ENCODE measurements at regions not wholly inside any gene's neighbourhood (a gene's known extent, or its start where the extent isn't known, plus 50 kb on each side); places are given as distances from the start of the nearest gene placed in this dataset.
"Not testable (repeated sequence)": the region's sequence is repeated elsewhere in the genome, so short reads cannot be mapped to it uniquely, and the experiment has no call there.

DNA sequence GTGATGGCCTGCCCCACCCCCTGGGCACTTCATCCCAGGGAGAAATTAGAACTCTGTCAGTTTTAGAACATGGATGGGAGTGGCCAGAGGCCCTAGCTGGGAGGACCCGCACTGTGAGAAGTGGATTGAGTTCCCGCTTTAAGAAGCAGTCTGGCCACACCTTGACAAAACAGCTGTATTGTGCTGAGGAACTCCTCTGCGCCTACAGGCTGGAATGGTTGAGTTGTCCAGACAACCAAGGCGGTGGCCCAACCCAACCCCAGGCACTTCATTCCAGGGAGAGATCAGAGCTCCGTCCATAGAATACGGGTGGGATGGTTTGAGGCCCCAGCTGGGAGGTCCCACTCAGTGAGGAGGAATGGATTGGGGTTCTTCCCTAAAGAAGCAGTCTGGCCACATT lies 196.0 kb downstream of the TMEM26 start:
- no peaks in the 10 kb centered on the region for H3K4me1 Mint-ChIP-seq (ENCODE audit: low read depth)
- ChIA-PET CTCF (interaction anchor here (0.6 to 1.0 kb wide), 2 partner anchors 27 to 1457 kb away, joined by 3 read pairs; no protein-coding TSS in a partner anchor), POLR2A (no interaction called here)
- H3K4me3 Mint-ChIP-seq: no peak overlapping the region
- ATAC-seq (no peak), DNase-seq (no peak)
- H3K27me3 Mint-ChIP-seq (ENCODE audit: low read depth): peaks cover 6% of the 10 kb centered on the region
- no peaks in the 10 kb centered on the region for H3K36me3 Mint-ChIP-seq (ENCODE audit: low read depth)
- H3K27ac Mint-ChIP-seq: no peak overlapping the region
- H3K9me3 Mint-ChIP-seq (ENCODE audit: insufficient read depth): no peaks in the 10 kb centered on the region

DNA sequence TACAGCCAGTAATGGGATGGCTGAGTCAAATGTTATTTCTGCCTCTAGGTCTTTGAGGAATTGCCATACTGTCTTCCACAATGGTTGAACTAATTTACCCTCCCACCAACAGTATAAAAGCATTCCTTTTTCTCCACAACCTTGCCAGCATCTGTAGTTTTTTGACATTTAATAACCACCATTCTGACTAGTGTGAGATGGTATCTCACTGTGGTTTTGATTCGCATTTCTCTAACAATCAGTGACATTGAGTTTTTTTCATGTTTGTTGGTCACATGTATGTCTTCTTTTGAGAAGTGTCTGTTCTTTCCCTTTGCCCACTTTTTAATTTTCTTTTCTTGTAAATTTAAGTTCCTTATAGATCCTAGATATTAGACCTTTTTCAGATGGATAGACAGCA lies 200.9 kb downstream of the TMEM26 start:
- not testable (repeated sequence) for ATAC-seq

DNA sequence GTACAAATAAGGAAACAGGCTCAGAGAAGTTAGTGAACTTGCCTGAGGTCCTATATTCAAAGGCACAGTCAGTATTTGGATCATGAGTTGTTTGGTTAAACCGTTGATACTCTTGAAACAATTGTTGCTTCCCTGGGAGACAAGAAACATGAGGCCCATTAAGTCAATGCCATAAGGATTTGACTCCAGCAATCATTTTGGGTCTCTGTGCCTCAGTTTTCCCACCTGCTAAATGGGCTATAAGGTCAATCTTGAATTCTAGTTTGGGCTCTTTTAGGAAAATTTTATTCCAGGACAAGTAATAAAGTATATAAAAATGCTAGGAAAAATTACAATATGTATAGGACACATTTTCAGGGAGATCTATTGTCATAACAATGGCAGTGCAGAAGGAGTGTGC lies 202.1 kb downstream of the TMEM26 start:
- no peak overlapping the region for H3K4me3 Mint-ChIP-seq
- POLR2A ChIA-PET: no interaction called here
- H3K27ac Mint-ChIP-seq: no peak overlapping the region
- no peak for ATAC-seq
- CTCF ChIA-PET: no interaction called here
- H3K4me1 Mint-ChIP-seq (ENCODE audit: low read depth): no peaks in the 10 kb centered on the region
- H3K9me3 Mint-ChIP-seq (ENCODE audit: insufficient read depth): no peaks in the 10 kb centered on the region
- no peak for DNase-seq
- peaks cover 2% of the 10 kb centered on the region for H3K27me3 Mint-ChIP-seq (ENCODE audit: low read depth)
- no peaks in the 10 kb centered on the region for H3K36me3 Mint-ChIP-seq (ENCODE audit: low read depth)

More for the DNA sequence above, 200.9 kb downstream of the TMEM26 start:
- CTCF ChIA-PET; DNase-seq; POLR2A ChIA-PET; H3K9me3 Mint-ChIP-seq (ENCODE audit: insufficient read depth); H3K4me1 Mint-ChIP-seq (ENCODE audit: low read depth); H3K36me3 Mint-ChIP-seq (ENCODE audit: low read depth); H3K4me3 Mint-ChIP-seq; H3K27me3 Mint-ChIP-seq (ENCODE audit: low read depth); H3K27ac Mint-ChIP-seq: not testable (repeated sequence)

DNA sequence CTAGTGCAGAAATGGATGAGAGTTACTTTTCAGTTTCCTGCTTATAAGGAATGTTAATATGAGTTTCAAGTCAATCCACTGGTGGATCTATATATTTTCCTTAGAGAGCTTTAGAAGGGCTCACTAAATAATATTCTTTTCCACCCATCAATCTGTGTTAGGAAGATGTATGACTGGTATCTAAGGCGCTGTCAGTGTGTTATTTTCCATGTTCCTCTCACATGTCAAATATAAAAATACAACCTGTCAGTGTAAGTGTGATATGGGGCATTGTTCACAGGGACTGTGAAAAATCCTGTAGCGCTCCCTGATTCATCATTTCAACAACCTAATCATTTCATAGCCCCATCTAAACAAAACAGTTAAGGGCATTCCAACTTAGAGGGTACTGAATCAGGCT lies 203.1 kb downstream of the TMEM26 start:
- H3K4me3 Mint-ChIP-seq: no peak overlapping the region
- no peaks in the 10 kb centered on the region for H3K36me3 Mint-ChIP-seq (ENCODE audit: low read depth)
- ATAC-seq: no peak
- H3K4me1 Mint-ChIP-seq (ENCODE audit: low read depth): no peaks in the 10 kb centered on the region
- no peak overlapping the region for H3K27ac Mint-ChIP-seq
- no peak for DNase-seq
- ChIA-PET CTCF (no interaction called here), POLR2A (no interaction called here)
- H3K9me3 Mint-ChIP-seq (ENCODE audit: insufficient read depth): no peaks in the 10 kb centered on the region
- peaks cover 2% of the 10 kb centered on the region for H3K27me3 Mint-ChIP-seq (ENCODE audit: low read depth)

DNA sequence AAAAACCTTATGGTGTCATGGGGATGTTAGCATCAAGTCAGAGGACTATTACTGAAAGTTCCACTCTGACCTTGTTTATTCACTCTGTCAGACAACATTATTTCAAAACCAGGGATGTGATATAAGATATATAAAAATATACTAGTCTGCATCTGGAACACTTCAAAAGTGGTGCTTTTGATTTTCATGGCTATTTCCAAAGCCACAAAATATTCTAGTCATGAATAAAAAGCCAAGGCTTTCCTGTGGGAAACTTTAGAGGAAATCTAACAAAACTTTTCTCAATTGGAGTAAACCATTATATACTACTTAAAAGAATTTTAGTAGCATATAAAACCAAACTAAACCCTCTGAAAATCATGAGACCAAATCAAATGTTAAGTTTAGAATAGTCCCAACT lies 205.2 kb downstream of the TMEM26 start:
- Mint-ChIP-seq H3K9me3 (ENCODE audit: insufficient read depth) (no peaks in the 10 kb centered on the region), H3K27me3 (ENCODE audit: low read depth) (no peaks in the 10 kb centered on the region), H3K36me3 (ENCODE audit: low read depth) (no peaks in the 10 kb centered on the region), H3K27ac (no peak overlapping the region), H3K4me1 (ENCODE audit: low read depth) (no peaks in the 10 kb centered on the region), H3K4me3 (no peak overlapping the region)
- DNase-seq (no peak), ATAC-seq (no peak)
- ChIA-PET CTCF (no interaction called here), POLR2A (no interaction called here)

DNA sequence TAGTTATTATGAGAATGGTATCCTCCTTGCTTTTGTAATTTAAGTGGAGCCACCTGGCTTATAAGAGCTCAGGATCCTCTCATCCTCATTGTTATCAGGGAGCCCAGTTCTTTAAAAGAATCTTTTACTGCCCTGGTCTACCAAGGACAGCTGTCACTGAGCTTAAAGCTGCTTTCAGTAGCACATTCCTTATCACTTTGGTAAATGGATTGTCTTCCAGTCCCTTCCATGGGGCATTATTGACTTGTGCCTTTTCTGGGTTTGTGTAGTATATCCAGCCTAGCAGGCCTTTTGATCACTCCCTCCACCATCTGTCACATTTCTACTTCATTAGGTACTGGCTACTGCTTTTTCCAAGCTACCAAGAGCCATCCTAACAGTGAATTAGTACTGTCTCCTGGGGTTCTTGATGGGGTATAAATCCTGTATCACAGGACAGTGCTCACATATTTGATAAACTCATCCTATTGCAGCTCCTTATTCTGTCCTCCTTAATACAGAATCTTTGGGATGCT lies 208.9 kb downstream of the TMEM26 start:
- Mint-ChIP-seq H3K27ac (no peak overlapping the region), H3K36me3 (ENCODE audit: low read depth) (no peaks in the 10 kb centered on the region), H3K4me1 (ENCODE audit: low read depth) (no peaks in the 10 kb centered on the region), H3K4me3 (no peak overlapping the region), H3K27me3 (ENCODE audit: low read depth) (no peaks in the 10 kb centered on the region), H3K9me3 (ENCODE audit: insufficient read depth) (no peaks in the 10 kb centered on the region)
- ChIA-PET CTCF (no interaction called here), POLR2A (no interaction called here)
- no peak for DNase-seq
- no peak for ATAC-seq

DNA sequence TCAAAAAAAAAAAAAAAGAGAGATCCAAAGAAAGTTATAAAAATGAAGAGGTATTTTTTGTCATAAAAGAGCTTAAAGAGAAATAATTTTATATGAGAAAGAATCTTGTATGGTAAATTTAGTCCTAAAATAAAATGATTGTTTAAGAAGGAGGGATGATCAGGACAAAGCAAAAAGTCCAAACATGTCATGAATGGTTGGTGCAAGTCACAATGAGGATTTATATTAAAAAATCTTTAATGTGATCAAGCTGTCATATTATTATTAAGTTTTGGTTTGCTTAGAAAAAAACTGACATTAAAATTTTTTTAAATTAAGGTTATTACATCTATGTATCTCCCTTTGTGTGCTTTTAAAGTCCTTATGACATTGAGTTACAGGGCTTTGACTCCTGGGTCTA lies 220.4 kb downstream of the TMEM26 start:
- Mint-ChIP-seq H3K27ac (no peak overlapping the region), H3K4me1 (ENCODE audit: low read depth) (no peaks in the 10 kb centered on the region), H3K9me3 (ENCODE audit: insufficient read depth) (peaks cover 11% of the 10 kb centered on the region), H3K27me3 (ENCODE audit: low read depth) (no peaks in the 10 kb centered on the region), H3K4me3 (no peak overlapping the region), H3K36me3 (ENCODE audit: low read depth) (no peaks in the 10 kb centered on the region)
- ChIA-PET POLR2A (no interaction called here), CTCF (no interaction called here)
- DNase-seq (no peak), ATAC-seq (no peak)

DNA sequence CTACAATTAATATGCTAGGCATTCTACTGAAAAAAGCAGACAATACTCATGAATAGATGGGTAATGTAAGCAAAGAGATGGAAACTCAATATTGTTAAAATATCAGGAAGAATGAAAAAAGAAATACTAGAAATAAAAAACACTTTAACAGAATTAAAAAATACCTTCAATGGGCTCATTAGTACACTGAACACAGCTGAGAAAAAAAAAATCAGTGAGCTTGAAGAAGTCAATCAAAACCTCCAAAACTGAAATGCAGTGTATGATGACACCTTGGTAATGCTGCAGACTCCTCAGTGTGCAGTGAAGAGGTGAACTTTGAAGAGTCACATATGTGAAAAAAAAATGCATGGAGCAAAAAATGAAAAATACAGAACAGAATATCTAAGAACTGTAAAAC lies 227.2 kb downstream of the TMEM26 start:
- no peaks in the 10 kb centered on the region for H3K4me1 Mint-ChIP-seq (ENCODE audit: low read depth)
- CTCF ChIA-PET: no interaction called here
- H3K9me3 Mint-ChIP-seq (ENCODE audit: insufficient read depth): peaks cover 7% of the 10 kb centered on the region
- DNase-seq (no peak), ATAC-seq (no peak)
- H3K4me3 Mint-ChIP-seq: no peak overlapping the region
- no peak overlapping the region for H3K27ac Mint-ChIP-seq
- POLR2A ChIA-PET: no interaction called here
- peaks cover 2% of the 10 kb centered on the region for H3K36me3 Mint-ChIP-seq (ENCODE audit: low read depth)
- no peaks in the 10 kb centered on the region for H3K27me3 Mint-ChIP-seq (ENCODE audit: low read depth)

DNA sequence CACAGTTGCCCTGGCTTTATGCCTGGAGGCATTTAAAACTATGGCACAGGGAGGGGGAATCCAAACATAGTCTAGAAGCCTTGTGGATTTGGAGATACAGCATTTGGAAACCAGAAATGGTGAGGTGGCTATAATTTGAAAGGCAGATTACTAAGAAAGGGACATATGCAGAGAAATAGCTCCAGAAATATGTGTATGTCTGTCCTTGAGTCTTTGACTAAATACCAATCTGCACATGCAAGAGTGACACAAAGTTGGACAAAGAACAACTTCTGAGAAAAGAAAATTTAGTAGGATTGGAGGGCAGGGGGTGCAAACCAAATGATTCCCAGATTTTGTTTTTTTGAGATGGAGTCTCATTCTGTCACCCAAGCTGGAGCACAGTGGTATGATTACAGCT lies 229.6 kb downstream of the TMEM26 start:
- POLR2A ChIA-PET: no interaction called here
- Mint-ChIP-seq H3K27ac (no peak overlapping the region), H3K9me3 (ENCODE audit: insufficient read depth) (peaks cover 7% of the 10 kb centered on the region), H3K27me3 (ENCODE audit: low read depth) (peaks cover 2% of the 10 kb centered on the region), H3K4me1 (ENCODE audit: low read depth) (no peaks in the 10 kb centered on the region), H3K36me3 (ENCODE audit: low read depth) (peaks cover 2% of the 10 kb centered on the region), H3K4me3 (no peak overlapping the region)
- ATAC-seq (no peak), DNase-seq (no peak)
- CTCF ChIA-PET: no interaction called here

DNA sequence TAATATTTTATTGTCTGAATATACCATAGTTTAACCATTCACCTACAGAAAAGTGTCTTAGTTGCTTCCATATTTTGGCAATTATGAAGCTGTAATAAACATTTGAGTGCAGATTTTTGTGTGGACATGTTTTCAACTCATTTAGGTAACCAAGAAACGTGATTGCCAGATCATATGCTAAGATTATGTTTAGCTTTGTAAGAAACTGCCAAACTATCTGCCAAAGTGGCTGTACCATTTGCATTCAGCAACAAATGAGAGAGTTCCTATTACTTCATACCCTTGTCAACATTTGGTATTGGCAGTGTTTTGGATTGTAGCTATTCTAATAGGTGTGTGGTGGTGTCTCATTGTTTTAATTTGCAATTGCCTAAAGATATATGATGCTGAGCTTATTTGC lies 233.5 kb downstream of the TMEM26 start:
- ATAC-seq (no peak), DNase-seq (no peak)
- Mint-ChIP-seq H3K27me3 (ENCODE audit: low read depth) (peaks cover 2% of the 10 kb centered on the region), H3K27ac (no peak overlapping the region), H3K9me3 (ENCODE audit: insufficient read depth) (peaks cover 4% of the 10 kb centered on the region), H3K4me1 (ENCODE audit: low read depth) (no peaks in the 10 kb centered on the region), H3K4me3 (no peak overlapping the region), H3K36me3 (ENCODE audit: low read depth) (no peaks in the 10 kb centered on the region)
- ChIA-PET POLR2A (no interaction called here), CTCF (no interaction called here)

DNA sequence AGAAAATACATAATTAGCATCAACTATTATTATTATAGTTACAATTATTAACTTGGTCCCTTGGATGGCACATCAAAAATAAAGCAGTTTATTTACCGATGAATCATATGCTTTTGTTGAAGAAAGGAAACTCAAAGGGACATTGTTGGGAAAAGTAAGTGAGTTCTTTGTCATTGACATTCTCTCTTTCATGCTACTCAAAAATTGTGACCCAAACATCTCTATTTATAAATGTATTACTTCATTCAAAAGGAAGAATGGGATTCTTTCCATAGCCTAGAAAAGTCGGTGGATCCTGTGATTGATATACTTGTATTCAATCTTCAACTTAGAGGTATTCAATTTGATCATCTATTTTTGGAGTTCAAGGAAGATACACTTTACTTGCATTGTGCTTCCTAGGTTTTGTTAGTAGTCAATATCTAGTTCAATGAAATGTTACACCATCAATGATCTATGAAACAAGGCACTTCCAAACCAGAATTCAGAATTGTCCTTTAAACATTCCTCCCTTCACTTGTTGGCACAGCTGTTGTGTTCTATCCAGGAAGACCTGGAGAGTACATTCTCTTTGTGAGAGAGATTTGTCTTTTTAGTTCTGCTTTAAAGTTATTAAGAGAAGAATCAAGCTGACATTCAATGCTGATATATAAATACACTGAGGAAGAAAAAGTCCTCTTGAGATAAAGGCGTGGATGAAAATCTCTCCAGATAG lies 235.2 kb downstream of the TMEM26 start:
- Mint-ChIP-seq H3K27ac (no peak overlapping the region), H3K9me3 (ENCODE audit: insufficient read depth) (no peaks in the 10 kb centered on the region), H3K4me1 (ENCODE audit: low read depth) (no peaks in the 10 kb centered on the region), H3K36me3 (ENCODE audit: low read depth) (no peaks in the 10 kb centered on the region), H3K27me3 (ENCODE audit: low read depth) (peaks cover 2% of the 10 kb centered on the region), H3K4me3 (no peak overlapping the region)
- POLR2A ChIA-PET: no interaction called here
- ATAC-seq (no peak), DNase-seq (no peak)
- CTCF ChIA-PET: no interaction called here

DNA sequence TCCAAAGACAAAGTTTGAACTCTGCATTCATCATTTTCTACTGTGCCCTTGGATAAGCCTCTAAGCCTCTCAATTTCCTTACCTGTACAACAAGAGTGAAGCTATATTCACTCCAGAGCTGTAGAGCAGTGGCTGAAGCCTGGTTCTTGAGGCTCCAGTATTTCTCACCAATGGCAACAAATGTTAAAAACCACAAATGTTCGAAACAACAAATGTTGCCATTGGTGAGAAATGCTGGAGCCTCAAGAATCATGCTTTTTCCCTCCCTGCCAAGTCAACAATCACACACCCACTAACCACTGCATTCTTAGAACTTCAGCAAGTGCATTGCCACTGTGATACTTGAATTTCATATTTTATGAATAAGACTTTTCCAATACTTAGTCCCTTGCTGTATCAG lies 237.9 kb downstream of the TMEM26 start:
- H3K27ac Mint-ChIP-seq: no peak overlapping the region
- POLR2A ChIA-PET: no interaction called here
- CTCF ChIA-PET: no interaction called here
- H3K36me3 Mint-ChIP-seq (ENCODE audit: low read depth): no peaks in the 10 kb centered on the region
- ATAC-seq: no peak
- H3K27me3 Mint-ChIP-seq (ENCODE audit: low read depth): no peaks in the 10 kb centered on the region
- no peaks in the 10 kb centered on the region for H3K9me3 Mint-ChIP-seq (ENCODE audit: insufficient read depth)
- H3K4me3 Mint-ChIP-seq: no peak overlapping the region
- DNase-seq: no peak
- no peaks in the 10 kb centered on the region for H3K4me1 Mint-ChIP-seq (ENCODE audit: low read depth)

DNA sequence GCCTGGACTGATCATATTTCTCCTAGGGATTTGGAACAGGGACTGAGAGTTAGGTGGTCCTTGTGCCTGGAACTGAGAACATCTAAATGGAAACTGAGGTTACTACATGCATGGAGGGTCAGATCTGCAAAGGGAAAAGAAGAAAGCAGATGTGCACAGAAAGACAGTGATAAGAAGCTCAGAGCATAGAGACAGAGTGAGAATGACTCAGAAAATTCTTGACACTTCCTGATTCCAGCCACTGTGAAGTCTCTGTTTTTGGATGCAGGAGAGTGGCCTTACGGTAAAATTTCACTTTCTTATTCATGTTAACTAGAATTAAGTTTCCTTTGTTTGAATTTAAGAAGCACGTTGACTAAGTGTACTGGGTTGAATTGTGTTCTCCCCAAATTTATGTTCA lies 241.7 kb downstream of the TMEM26 start:
- DNase-seq: no peak
- H3K27me3 Mint-ChIP-seq (ENCODE audit: low read depth): no peaks in the 10 kb centered on the region
- no peak for ATAC-seq
- no peaks in the 10 kb centered on the region for H3K36me3 Mint-ChIP-seq (ENCODE audit: low read depth)
- ChIA-PET CTCF (no interaction called here), POLR2A (no interaction called here)
- no peaks in the 10 kb centered on the region for H3K4me1 Mint-ChIP-seq (ENCODE audit: low read depth)
- H3K4me3 Mint-ChIP-seq: no peak overlapping the region
- H3K27ac Mint-ChIP-seq: no peak overlapping the region
- H3K9me3 Mint-ChIP-seq (ENCODE audit: insufficient read depth): no peaks in the 10 kb centered on the region
